ENCODE measurements at regions not wholly inside any gene's neighbourhood (a gene's known extent, or its start where the extent isn't known, plus 50 kb on each side); places are given as distances from the start of the nearest gene placed in this dataset.

DNA sequence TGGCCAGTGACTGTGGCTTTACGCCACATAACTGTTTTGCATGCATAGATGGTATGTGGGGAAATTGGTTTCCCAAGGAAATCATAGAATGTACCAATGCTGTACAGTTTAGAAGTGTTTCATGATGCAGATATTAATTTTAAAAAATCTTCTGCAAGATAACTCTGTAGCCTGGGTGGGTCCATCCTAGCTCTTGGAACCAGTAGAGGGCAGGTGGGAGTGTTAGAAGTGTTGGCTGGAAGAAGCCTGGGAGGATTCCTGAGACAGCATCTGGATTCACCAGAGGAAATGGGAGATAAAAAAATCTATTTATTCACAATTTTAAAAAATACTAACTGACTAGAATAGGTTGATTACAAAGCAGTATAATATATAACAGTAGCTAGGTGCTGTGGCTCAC is 139.9 kb upstream of the GRIA4 start:
- Histone ChIP-seq H4K20me1 (ENCODE audit: insufficient read depth) (no peaks in the 10 kb centered on the region), H3F3A (ENCODE audit: insufficient read depth, low read length, poor library complexity, severe bottlenecking) (no peaks in the 10 kb centered on the region), H3K27ac (ENCODE audit: low read length) (no peak overlapping the region), H3K36me3 (ENCODE audit: insufficient read depth, low read length) (no peaks in the 10 kb centered on the region), H3K4me3 (ENCODE audit: low read length) (no peak overlapping the region), H3K9me2 (ENCODE audit: insufficient read depth, low read length) (no peaks in the 10 kb centered on the region), H3K27me3 (ENCODE audit: insufficient read depth, low read depth, low read length) (no peaks in the 10 kb centered on the region), H3K79me2 (replicated peaks; ENCODE audit: insufficient read depth, low read length) (no peaks in the 10 kb centered on the region), H3K4me2 (ENCODE audit: low read length) (no peak overlapping the region), H2AFZ (ENCODE audit: low read depth, low read length) (no peak overlapping the region), H3K9ac (ENCODE audit: low read length) (no peak overlapping the region), H3K9me3 (ENCODE audit: low read length) (no peaks in the 10 kb centered on the region)
- TF ChIP-seq POLR2AphosphoS5 (IDR thresholded peaks at IDR 0.05), result no peak
- no peak for TF ChIP-seq EP300 (conservative IDR thresholded peaks at IDR 0.05; ENCODE audit: poor library complexity, severe bottlenecking)
- TF ChIP-seq MXI1 (conservative IDR thresholded peaks at IDR 0.05; ENCODE audit: poor library complexity, severe bottlenecking), result no peak

GRCh38 chr11:105468154-105468553 is 141.7 kb upstream of the GRIA4 start:
- H3K27ac ChIP-seq (ENCODE audit: low read length), result no peak overlapping the region
- H3K9me3 ChIP-seq (ENCODE audit: low read length), result no peaks in the 10 kb centered on the region
- TF ChIP-seq, protein P1, sequence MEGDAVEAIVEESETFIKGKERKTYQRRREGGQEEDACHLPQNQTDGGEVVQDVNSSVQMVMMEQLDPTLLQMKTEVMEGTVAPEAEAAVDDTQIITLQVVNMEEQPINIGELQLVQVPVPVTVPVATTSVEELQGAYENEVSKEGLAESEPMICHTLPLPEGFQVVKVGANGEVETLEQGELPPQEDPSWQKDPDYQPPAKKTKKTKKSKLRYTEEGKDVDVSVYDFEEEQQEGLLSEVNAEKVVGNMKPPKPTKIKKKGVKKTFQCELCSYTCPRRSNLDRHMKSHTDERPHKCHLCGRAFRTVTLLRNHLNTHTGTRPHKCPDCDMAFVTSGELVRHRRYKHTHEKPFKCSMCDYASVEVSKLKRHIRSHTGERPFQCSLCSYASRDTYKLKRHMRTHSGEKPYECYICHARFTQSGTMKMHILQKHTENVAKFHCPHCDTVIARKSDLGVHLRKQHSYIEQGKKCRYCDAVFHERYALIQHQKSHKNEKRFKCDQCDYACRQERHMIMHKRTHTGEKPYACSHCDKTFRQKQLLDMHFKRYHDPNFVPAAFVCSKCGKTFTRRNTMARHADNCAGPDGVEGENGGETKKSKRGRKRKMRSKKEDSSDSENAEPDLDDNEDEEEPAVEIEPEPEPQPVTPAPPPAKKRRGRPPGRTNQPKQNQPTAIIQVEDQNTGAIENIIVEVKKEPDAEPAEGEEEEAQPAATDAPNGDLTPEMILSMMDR (IDR thresholded peaks at IDR 0.05; ENCODE audit: poor library complexity, severe bottlenecking), result no peak
- TF ChIP-seq RAD21 (conservative IDR thresholded peaks at IDR 0.05), result no peak
- no peak for TF ChIP-seq MXI1 (conservative IDR thresholded peaks at IDR 0.05; ENCODE audit: poor library complexity, severe bottlenecking)
- TF ChIP-seq, protein P2, sequence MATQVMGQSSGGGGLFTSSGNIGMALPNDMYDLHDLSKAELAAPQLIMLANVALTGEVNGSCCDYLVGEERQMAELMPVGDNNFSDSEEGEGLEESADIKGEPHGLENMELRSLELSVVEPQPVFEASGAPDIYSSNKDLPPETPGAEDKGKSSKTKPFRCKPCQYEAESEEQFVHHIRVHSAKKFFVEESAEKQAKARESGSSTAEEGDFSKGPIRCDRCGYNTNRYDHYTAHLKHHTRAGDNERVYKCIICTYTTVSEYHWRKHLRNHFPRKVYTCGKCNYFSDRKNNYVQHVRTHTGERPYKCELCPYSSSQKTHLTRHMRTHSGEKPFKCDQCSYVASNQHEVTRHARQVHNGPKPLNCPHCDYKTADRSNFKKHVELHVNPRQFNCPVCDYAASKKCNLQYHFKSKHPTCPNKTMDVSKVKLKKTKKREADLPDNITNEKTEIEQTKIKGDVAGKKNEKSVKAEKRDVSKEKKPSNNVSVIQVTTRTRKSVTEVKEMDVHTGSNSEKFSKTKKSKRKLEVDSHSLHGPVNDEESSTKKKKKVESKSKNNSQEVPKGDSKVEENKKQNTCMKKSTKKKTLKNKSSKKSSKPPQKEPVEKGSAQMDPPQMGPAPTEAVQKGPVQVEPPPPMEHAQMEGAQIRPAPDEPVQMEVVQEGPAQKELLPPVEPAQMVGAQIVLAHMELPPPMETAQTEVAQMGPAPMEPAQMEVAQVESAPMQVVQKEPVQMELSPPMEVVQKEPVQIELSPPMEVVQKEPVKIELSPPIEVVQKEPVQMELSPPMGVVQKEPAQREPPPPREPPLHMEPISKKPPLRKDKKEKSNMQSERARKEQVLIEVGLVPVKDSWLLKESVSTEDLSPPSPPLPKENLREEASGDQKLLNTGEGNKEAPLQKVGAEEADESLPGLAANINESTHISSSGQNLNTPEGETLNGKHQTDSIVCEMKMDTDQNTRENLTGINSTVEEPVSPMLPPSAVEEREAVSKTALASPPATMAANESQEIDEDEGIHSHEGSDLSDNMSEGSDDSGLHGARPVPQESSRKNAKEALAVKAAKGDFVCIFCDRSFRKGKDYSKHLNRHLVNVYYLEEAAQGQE (IDR thresholded peaks at IDR 0.05; ENCODE audit: borderline replicate concordance), result no peak
- TF ChIP-seq EP300 (conservative IDR thresholded peaks at IDR 0.05; ENCODE audit: poor library complexity, severe bottlenecking), result no peak
- TF ChIP-seq SMC3 (conservative IDR thresholded peaks at IDR 0.05; ENCODE audit: poor library complexity), result no peak
- no peak for TF ChIP-seq EZH2 (IDR thresholded peaks at IDR 0.05; ENCODE audit: borderline replicate concordance, insufficient read depth, low read length, poor library complexity, severe bottlenecking)
- no peak for TF ChIP-seq POLR2AphosphoS5 (IDR thresholded peaks at IDR 0.05)
- TF ChIP-seq TAF1 (IDR thresholded peaks at IDR 0.05; ENCODE audit: low read depth), result no peak
- no peaks in the 10 kb centered on the region for H3K27me3 ChIP-seq (ENCODE audit: insufficient read depth, low read depth, low read length)
- H3K79me2 ChIP-seq (replicated peaks; ENCODE audit: insufficient read depth, low read length), result no peaks in the 10 kb centered on the region
- H4K20me1 ChIP-seq (ENCODE audit: insufficient read depth), result no peaks in the 10 kb centered on the region
- no peak overlapping the region for H3K9ac ChIP-seq (ENCODE audit: low read length)
- no peak overlapping the region for H3K4me3 ChIP-seq (ENCODE audit: low read length)
- H2AFZ ChIP-seq (ENCODE audit: low read depth, low read length), result no peak overlapping the region
- H3K36me3 ChIP-seq (ENCODE audit: insufficient read depth, low read length), result no peaks in the 10 kb centered on the region
- H3K9me2 ChIP-seq (ENCODE audit: insufficient read depth, low read length), result no peaks in the 10 kb centered on the region
- H3K4me2 ChIP-seq (ENCODE audit: low read length), result no peak overlapping the region
- no peaks in the 10 kb centered on the region for H3F3A ChIP-seq (ENCODE audit: insufficient read depth, low read length, poor library complexity, severe bottlenecking)
